SK-N-SH (cell line): ENCODE measurements at regions not wholly inside any gene's neighbourhood (a gene's known extent, or its start where the extent isn't known, plus 50 kb on each side); places are given as distances from the start of the nearest gene placed in this dataset.

Experiments
- CTCF ChIA-PET: fragments of 300-600, 350-600 bp; formaldehyde crosslinking; extraction: SDS; loops from one replicate; lab custom pipeline; 2021; lab: Yijun Ruan, JAX
- POLR2A ChIA-PET: fragments of 350-600 bp; sonication (Branson Sonifier 250); formaldehyde crosslinking; extraction: SDS; loops from one replicate; lab custom pipeline; 2020; ENCODE audit warnings: antibody characterized with exemption, inconsistent platforms; lab: Yijun Ruan, JAX
- DNase-seq: peaks from one replicate; pipeline ENCODE4 v3.0.0; 2012
- H2AFZ ChIP-seq: fragments of 200-600 bp; sonication (generic); 2 replicates; pipeline ENCODE4 v1.8.1; 2016; ENCODE audit warnings: antibody characterized with exemption, mild to moderate bottlenecking, low read depth
- H3F3A ChIP-seq: fragments of 200-600 bp; sonication (generic); replicated peaks from 2 replicates; pipeline ENCODE3; 2016; ENCODE audit warnings: antibody characterized with exemption, mild to moderate bottlenecking; ENCODE audit not compliant: insufficient read depth
- H3K27ac ChIP-seq, 2 experiments: fragments of 200-500 bp in 1 of 2; fragments of 200-600 bp in 1 of 2; sonication (Bioruptor generic) in 1 of 2; sonication (generic), shearing (Covaris generic) in 1 of 2; 2 replicates each; pipeline versions ENCODE4 v1.5.1 to v1.6.1; 2014 to 2016; ENCODE audit warnings: low read depth in 2 of 2, inconsistent platforms in 1 of 2, low read length in 1 of 2, mild to moderate bottlenecking in 1 of 2, mixed read lengths in 1 of 2
- H3K27me3 ChIP-seq: fragments of 200-600 bp; sonication (generic), shearing (Covaris generic); 2 replicates; pipeline ENCODE4 v1.6.1; 2016; ENCODE audit warnings: mixed run types; ENCODE audit not compliant: insufficient read depth
- H3K36me3 ChIP-seq, 2 experiments: fragments of 200-500 bp in 1 of 2; fragments of 200-600 bp in 1 of 2; sonication (Bioruptor generic) in 1 of 2; sonication (generic) in 1 of 2; replicated peaks in 1 of 2; 2 replicates each; pipeline versions ENCODE3 to v1.5.1; 2014 to 2016; ENCODE audit warnings: low read length in 1 of 2, mild to moderate bottlenecking in 1 of 2; ENCODE audit not compliant: insufficient read depth in 2 of 2, control insufficient read depth in 1 of 2
- H3K4me1 ChIP-seq, 2 experiments: fragments of 200-500 bp in 1 of 2; fragments of 200-600 bp in 1 of 2; sonication (Bioruptor generic) in 1 of 2; sonication (generic), shearing (Covaris generic) in 1 of 2; 2 replicates each; pipeline versions ENCODE4 v1.5.1 to v1.6.1; 2014 to 2016; ENCODE audit warnings: low read depth in 1 of 2, low read length in 1 of 2, mixed run types in 1 of 2; ENCODE audit not compliant: insufficient read depth in 2 of 2, control insufficient read depth in 1 of 2
- H3K4me2 ChIP-seq: fragments of 200-600 bp; sonication (generic), shearing (Covaris generic); 2 replicates; pipeline ENCODE4 v1.6.1; 2017; ENCODE audit warnings: mixed run types
- H3K4me3 ChIP-seq, 2 experiments: fragments of 200-500 bp in 1 of 2; fragments of 200-600 bp in 1 of 2; sonication (Bioruptor generic) in 1 of 2; sonication (generic), shearing (Covaris generic) in 1 of 2; 2 replicates each; pipeline versions ENCODE4 v1.5.1 to v1.8.1; 2014 to 2016; ENCODE audit warnings: low read depth in 2 of 2, inconsistent platforms in 1 of 2, low read length in 1 of 2, mild to moderate bottlenecking in 1 of 2, mixed read lengths in 1 of 2, moderate library complexity in 1 of 2
- H3K79me2 ChIP-seq: fragments of 200-600 bp; sonication (generic); 2 replicates; pipeline ENCODE4 v1.8.1; 2017; ENCODE audit warnings: mild to moderate bottlenecking; ENCODE audit not compliant: insufficient read depth
- H3K9ac ChIP-seq: fragments of 200-600 bp; sonication (generic); 2 replicates; pipeline ENCODE4 v1.6.1; 2017; ENCODE audit warnings: mixed run types
- H3K9me2 ChIP-seq: fragments of 200-600 bp; sonication (generic); 2 replicates; pipeline ENCODE4 v1.6.1; 2017; ENCODE audit warnings: mixed run types
- H3K9me3 ChIP-seq: fragments of 200-600 bp; sonication (generic); 2 replicates; pipeline ENCODE4 v1.6.1; 2017; ENCODE audit warnings: mixed run types, mild to moderate bottlenecking, moderate library complexity
- H4K20me1 ChIP-seq: fragments of 200-600 bp; sonication (generic); 2 replicates; pipeline ENCODE4 v1.6.1; 2017; ENCODE audit warnings: mild to moderate bottlenecking, mixed run types; ENCODE audit not compliant: insufficient read depth
- CHD2 ChIP-seq: fragments of 150-350 bp; IDR thresholded peaks from 2 replicates; pipeline ENCODE4 v1.6.1; 2018; ENCODE audit warnings: low read length; ENCODE audit not compliant: partially characterized antibody
- CTCF ChIP-seq: fragments of 200-600 bp; sonication (generic); IDR thresholded peaks from 2 replicates; pipeline ENCODE4 v1.6.1; 2017; ENCODE audit warnings: antibody characterized with exemption, mild to moderate bottlenecking, moderate library complexity
- FOSL2 ChIP-seq: IDR thresholded peaks from 2 replicates; pipeline ENCODE4 v1.4.0; 2012; ENCODE audit warnings: low read depth, mild to moderate bottlenecking, moderate library complexity, borderline replicate concordance
- FOXM1 ChIP-seq: IDR thresholded peaks from 2 replicates; pipeline ENCODE4 v1.4.0; 2012; ENCODE audit warnings: low read depth, mild to moderate bottlenecking
- GABPA ChIP-seq: IDR thresholded peaks from 2 replicates; pipeline ENCODE4 v1.4.0; 2012; ENCODE audit warnings: low read depth, mild to moderate bottlenecking
- GATA2 ChIP-seq: sonication (generic); formaldehyde crosslinking; IDR thresholded peaks from 2 replicates; pipeline ENCODE4 v1.5.0; 2020; ENCODE audit warnings: mild to moderate bottlenecking, missing genetic modification reagents
- JUND ChIP-seq: IDR thresholded peaks from 2 replicates; pipeline ENCODE4 v1.4.0; 2012
- MEF2A ChIP-seq: IDR thresholded peaks from 2 replicates; pipeline ENCODE4 v1.4.0; 2012; ENCODE audit warnings: low read depth, borderline replicate concordance
- NRF1 ChIP-seq: IDR thresholded peaks from 2 replicates; pipeline ENCODE4 v1.6.1; 2012; ENCODE audit warnings: low read depth, mild to moderate bottlenecking, low read length
- RFX5 ChIP-seq: IDR thresholded peaks from 2 replicates; pipeline ENCODE4 v1.6.1; 2012; ENCODE audit warnings: mild to moderate bottlenecking, improper control_type of control experiment, low read length
- SMC3 ChIP-seq: IDR thresholded peaks from 2 replicates; pipeline ENCODE4 v1.6.1; 2012; ENCODE audit warnings: low read depth, low read length, improper control_type of control experiment
- TAF1 ChIP-seq: IDR thresholded peaks from 2 replicates; pipeline ENCODE4 v1.6.1; 2012; ENCODE audit warnings: low read depth, mild to moderate bottlenecking, low read length, moderate library complexity, borderline replicate concordance
- TCF12 ChIP-seq: IDR thresholded peaks from 2 replicates; pipeline ENCODE4 v1.4.0; 2012
- TEAD4 ChIP-seq: IDR thresholded peaks from 2 replicates; pipeline ENCODE4 v1.4.0; 2012; ENCODE audit warnings: mild to moderate bottlenecking, borderline replicate concordance; ENCODE audit not compliant: insufficient read depth
- WGBS: methylation state at CpG from one replicate; pipeline ENCODE4 v1.1.6; 2017; ENCODE audit warnings: low lambda C conversion rate; 5-methylcytosine and 5-hydroxymethylcytosine counted together
- TF ChIP-seq, protein P1 (sequence below): fragments of 150-350 bp; IDR thresholded peaks from 2 replicates; pipeline ENCODE4 v1.6.1; 2017; ENCODE audit warnings: antibody characterized with exemption, low read length, low read depth, borderline replicate concordance
- TF ChIP-seq, protein P2 (sequence below): IDR thresholded peaks from 2 replicates; pipeline ENCODE4; 2012

GRCh38 chr9:79189511-79189924, 382.2 kb upstream of the TLE4 start (continued):
- TF ChIP-seq NRF1 (no peak), CTCF (no peak), GATA2 (CRISPR knock-in tag) (no peak), FOXM1 (peak; percentile 93), GABPA (no peak), MEF2A (peak; percentile 75), TAF1 (no peak), TCF12 (peak; percentile 91), CHD2 (no peak), SMC3 (no peak), FOSL2 (peak; percentile 65; the same call in 1 of the 2 replicates)
- TF ChIP-seq, protein P1, sequence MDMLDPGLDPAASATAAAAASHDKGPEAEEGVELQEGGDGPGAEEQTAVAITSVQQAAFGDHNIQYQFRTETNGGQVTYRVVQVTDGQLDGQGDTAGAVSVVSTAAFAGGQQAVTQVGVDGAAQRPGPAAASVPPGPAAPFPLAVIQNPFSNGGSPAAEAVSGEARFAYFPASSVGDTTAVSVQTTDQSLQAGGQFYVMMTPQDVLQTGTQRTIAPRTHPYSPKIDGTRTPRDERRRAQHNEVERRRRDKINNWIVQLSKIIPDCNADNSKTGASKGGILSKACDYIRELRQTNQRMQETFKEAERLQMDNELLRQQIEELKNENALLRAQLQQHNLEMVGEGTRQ = no peak
- TF ChIP-seq, protein P2, sequence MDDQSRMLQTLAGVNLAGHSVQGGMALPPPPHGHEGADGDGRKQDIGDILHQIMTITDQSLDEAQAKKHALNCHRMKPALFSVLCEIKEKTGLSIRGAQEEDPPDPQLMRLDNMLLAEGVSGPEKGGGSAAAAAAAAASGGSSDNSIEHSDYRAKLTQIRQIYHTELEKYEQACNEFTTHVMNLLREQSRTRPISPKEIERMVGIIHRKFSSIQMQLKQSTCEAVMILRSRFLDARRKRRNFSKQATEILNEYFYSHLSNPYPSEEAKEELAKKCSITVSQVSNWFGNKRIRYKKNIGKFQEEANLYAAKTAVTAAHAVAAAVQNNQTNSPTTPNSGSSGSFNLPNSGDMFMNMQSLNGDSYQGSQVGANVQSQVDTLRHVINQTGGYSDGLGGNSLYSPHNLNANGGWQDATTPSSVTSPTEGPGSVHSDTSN = peak; percentile 96

- Histone ChIP-seq H3K4me1 (peaks cover 3 to 8% of the 10 kb centered on the region in 2 experiments; a peak in 3 of 4 replicates), H3K4me2 (no peak overlapping the region), H3K27me3 (no peaks in the 10 kb centered on the region), H3F3A (peaks cover 18% of the 10 kb centered on the region), H3K79me2 (no peaks in the 10 kb centered on the region), H3K4me3 (no peak overlapping the region), H3K9ac (no peak overlapping the region), H3K27ac (no peak overlapping the region), H3K36me3 (no peaks in the 10 kb centered on the region), H2AFZ (no peak overlapping the region), H4K20me1 (no peaks in the 10 kb centered on the region), H3K9me3 (no peaks in the 10 kb centered on the region), H3K9me2 (no peaks in the 10 kb centered on the region)
- POLR2A ChIA-PET = no interaction called here
- CTCF ChIA-PET = no interaction called here
- WGBS = 49% methylated on average over 3 of the region's 3 CpGs
- DNase-seq = no peak
- TF ChIP-seq JUND (peak; percentile 4; the same call in 1 of the 2 replicates), TCF12 (peak; percentile 39; the same call in 1 of the 2 replicates), TEAD4 (0 out of 2 replicates have a peak, but pooled peaks have one; percentile 19), RFX5 (no peak)
- TF ChIP-seq, protein P2 = 0 out of 2 replicates have a peak, but pooled peaks have one; percentile 7
Observed at GRCh38 chr9:79193001-79193400, 378.8 kb upstream of the TLE4 start.
